OCI-LY7 (cell line): ENCODE measurements at regions not wholly inside any gene's neighbourhood (a gene's known extent, or its start where the extent isn't known, plus 50 kb on each side); places are given as distances from the start of the nearest gene placed in this dataset.

ENCODE experiments used
- EZH2phosphoT487 ChIP-seq: fragments of 200-600 bp; sonication (generic); IDR thresholded peaks from 2 replicates; pipeline ENCODE4 v1.6.1; 2018; ENCODE audit warnings: low read depth, borderline replicate concordance, mild to moderate bottlenecking, mixed run types, antibody characterized with exemption, low read length, moderate library complexity, mixed read lengths
- TF ChIP-seq, protein P1 (sequence below): fragments of 200-600 bp; sonication (generic); conservative IDR thresholded peaks from 2 replicates; pipeline ENCODE4 v1.5.1; 2014; ENCODE audit warnings: mild to moderate bottlenecking, antibody characterized with exemption, low read length, moderate library complexity, mixed read lengths

DNA sequence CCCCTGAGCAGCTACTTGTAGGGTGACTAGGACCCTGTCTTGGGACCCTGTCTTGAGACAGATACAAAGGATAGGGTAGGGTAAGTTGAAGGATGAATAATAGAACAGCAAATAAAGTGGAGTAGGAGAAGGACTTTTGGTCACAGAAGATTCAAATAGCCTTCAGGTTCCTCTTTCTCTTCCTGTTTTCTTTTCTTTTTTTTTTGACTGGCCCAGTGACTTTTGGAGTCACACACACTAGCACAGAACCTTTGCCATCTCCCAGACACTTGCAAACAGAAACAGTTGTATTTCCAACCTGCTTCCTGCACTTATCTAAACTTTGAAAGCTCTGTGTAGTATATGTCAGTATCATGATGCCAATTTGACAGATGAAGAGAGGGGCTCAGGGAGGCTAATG lies 108.2 kb downstream of the TDRD15 start:
- TF ChIP-seq, protein P1, sequence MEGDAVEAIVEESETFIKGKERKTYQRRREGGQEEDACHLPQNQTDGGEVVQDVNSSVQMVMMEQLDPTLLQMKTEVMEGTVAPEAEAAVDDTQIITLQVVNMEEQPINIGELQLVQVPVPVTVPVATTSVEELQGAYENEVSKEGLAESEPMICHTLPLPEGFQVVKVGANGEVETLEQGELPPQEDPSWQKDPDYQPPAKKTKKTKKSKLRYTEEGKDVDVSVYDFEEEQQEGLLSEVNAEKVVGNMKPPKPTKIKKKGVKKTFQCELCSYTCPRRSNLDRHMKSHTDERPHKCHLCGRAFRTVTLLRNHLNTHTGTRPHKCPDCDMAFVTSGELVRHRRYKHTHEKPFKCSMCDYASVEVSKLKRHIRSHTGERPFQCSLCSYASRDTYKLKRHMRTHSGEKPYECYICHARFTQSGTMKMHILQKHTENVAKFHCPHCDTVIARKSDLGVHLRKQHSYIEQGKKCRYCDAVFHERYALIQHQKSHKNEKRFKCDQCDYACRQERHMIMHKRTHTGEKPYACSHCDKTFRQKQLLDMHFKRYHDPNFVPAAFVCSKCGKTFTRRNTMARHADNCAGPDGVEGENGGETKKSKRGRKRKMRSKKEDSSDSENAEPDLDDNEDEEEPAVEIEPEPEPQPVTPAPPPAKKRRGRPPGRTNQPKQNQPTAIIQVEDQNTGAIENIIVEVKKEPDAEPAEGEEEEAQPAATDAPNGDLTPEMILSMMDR = no peak
- no peak for TF ChIP-seq EZH2phosphoT487
